GM23248 (cell line): ENCODE measurements at regions not wholly inside any gene's neighbourhood (a gene's known extent, or its start where the extent isn't known, plus 50 kb on each side); places are given as distances from the start of the nearest gene placed in this dataset.

ENCODE experiments used
- EZH2 ChIP-seq: fragments of 200-600 bp; sonication (generic); IDR thresholded peaks from 2 replicates; pipeline ENCODE4 v1.6.1; 2018; ENCODE audit warnings: antibody characterized with exemption, mild to moderate bottlenecking; ENCODE audit not compliant: insufficient read depth, poor library complexity, severe bottlenecking
- EZH2phosphoT487 ChIP-seq: fragments of 200-600 bp; sonication (generic); IDR thresholded peaks from 2 replicates; pipeline ENCODE4 v1.6.1; 2018; ENCODE audit warnings: antibody characterized with exemption, moderate library complexity, mild to moderate bottlenecking, low read depth; ENCODE audit not compliant: insufficient read depth

GRCh38 chr10:30775779-30776591, 146.4 kb upstream of the LYZL2 start:
- TF ChIP-seq EZH2phosphoT487 (no peak), EZH2 (no peak)
